Loucy (cell line): ENCODE measurements at regions not wholly inside any gene's neighbourhood (a gene's known extent, or its start where the extent isn't known, plus 50 kb on each side); places are given as distances from the start of the nearest gene placed in this dataset.

ENCODE experiments used
- EZH2phosphoT487 ChIP-seq: fragments of 200-600 bp; IDR thresholded peaks from 2 replicates; pipeline ENCODE4 v1.6.1; 2018; ENCODE audit warnings: antibody characterized with exemption, mild to moderate bottlenecking, moderate library complexity, borderline replicate concordance
- TF ChIP-seq, protein P1 (sequence below): fragments of 200-600 bp; sonication (generic); conservative IDR thresholded peaks from 2 replicates; pipeline ENCODE4 v1.5.1; 2014; ENCODE audit warnings: mild to moderate bottlenecking, antibody characterized with exemption, low read length

DNA sequence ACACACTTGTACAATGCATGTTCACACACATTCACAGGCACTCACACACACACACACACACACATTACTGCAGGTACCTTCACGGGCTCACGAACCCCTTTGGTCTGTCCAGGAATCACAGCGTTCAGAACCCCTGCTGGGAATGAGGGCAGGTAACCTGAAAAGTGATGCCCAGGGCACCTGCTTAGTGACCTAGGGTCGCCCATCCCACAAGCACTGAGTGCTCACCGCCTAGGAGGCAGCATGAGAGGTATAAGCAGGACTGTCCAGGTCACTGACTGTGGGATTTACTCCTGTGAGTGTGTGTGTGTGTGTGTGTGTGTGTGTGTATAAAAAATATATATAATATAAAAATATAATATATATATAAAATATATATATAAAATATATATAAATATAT lies 150.9 kb downstream of the GALR1 start:
- TF ChIP-seq, protein P1, sequence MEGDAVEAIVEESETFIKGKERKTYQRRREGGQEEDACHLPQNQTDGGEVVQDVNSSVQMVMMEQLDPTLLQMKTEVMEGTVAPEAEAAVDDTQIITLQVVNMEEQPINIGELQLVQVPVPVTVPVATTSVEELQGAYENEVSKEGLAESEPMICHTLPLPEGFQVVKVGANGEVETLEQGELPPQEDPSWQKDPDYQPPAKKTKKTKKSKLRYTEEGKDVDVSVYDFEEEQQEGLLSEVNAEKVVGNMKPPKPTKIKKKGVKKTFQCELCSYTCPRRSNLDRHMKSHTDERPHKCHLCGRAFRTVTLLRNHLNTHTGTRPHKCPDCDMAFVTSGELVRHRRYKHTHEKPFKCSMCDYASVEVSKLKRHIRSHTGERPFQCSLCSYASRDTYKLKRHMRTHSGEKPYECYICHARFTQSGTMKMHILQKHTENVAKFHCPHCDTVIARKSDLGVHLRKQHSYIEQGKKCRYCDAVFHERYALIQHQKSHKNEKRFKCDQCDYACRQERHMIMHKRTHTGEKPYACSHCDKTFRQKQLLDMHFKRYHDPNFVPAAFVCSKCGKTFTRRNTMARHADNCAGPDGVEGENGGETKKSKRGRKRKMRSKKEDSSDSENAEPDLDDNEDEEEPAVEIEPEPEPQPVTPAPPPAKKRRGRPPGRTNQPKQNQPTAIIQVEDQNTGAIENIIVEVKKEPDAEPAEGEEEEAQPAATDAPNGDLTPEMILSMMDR = no peak
- TF ChIP-seq EZH2phosphoT487 = no peak
